ENCODE measurements at regions not wholly inside any gene's neighbourhood (a gene's known extent, or its start where the extent isn't known, plus 50 kb on each side); places are given as distances from the start of the nearest gene placed in this dataset.

DNA sequence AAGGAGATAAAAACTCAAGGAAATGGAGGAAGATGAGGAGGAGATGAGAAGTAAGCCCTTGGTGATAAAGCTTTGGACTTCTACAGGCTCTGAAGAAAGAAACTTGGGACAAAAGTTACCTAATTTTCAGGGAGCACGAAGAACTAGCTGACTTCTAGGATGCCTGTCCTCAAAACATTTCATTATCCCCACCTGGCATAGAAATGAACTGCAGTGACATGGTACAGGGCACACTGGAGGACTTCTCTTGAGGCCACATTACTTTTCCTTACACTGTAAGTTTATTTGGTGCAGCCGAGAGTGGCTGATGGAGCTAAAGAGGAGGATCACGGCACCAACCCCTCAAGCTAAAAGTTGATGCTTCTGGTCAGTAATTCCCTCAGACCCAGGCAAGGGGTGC is 269.5 kb upstream of the MSX2 start:
- CTCF ChIA-PET: no interaction called here
- H3K36me3 ChIP-seq (ENCODE audit: control insufficient read depth in 2 of 2, extremely low read depth in 1 of 2, insufficient read depth in 2 of 2, low read length in 2 of 2): no peaks in the 10 kb centered on the region
- no peak overlapping the region for H3K4me3 ChIP-seq (replicated peaks in 1 of 3; ENCODE audit: insufficient read depth in 1 of 3, low read depth in 1 of 3, low read length in 3 of 3)
- H4K20me1 ChIP-seq (replicated peaks; ENCODE audit: control insufficient read depth, extremely low read depth, insufficient read depth, low read length): no peaks in the 10 kb centered on the region
- H3K9ac ChIP-seq (replicated peaks; ENCODE audit: extremely low read depth, insufficient read depth, low read length): no peak overlapping the region
- H3K9me1 ChIP-seq (replicated peaks; ENCODE audit: control insufficient read depth, extremely low read depth, insufficient read depth, low read length): no peaks in the 10 kb centered on the region
- intact Hi-C loops (cut with micrococcal nuclease): no loop called here
- no peak overlapping the region for H3K27ac ChIP-seq (ENCODE audit: insufficient read depth, low read depth, low read length)
- POLR2A ChIA-PET: no interaction called here
- BruUV-seq (replicated peaks): no TSS peak
- H3K4me2 ChIP-seq (ENCODE audit: insufficient read depth, low read length): no peak overlapping the region
- TF ChIP-seq GATA2 (IDR thresholded peaks at IDR 0.05; ENCODE audit: insufficient read depth, insufficient read length, low read depth, low read length): no peak
- no peak for TF ChIP-seq FOS (IDR thresholded peaks at IDR 0.05; ENCODE audit: borderline replicate concordance, insufficient read depth, low read length)
- TF ChIP-seq MYC (IDR thresholded peaks at IDR 0.05; ENCODE audit: low read depth, low read length): no peak
- no peak for TF ChIP-seq EZH2 (IDR thresholded peaks at IDR 0.05; ENCODE audit: borderline replicate concordance, low read depth, low read length, severe bottlenecking)
- TF ChIP-seq, protein P1, sequence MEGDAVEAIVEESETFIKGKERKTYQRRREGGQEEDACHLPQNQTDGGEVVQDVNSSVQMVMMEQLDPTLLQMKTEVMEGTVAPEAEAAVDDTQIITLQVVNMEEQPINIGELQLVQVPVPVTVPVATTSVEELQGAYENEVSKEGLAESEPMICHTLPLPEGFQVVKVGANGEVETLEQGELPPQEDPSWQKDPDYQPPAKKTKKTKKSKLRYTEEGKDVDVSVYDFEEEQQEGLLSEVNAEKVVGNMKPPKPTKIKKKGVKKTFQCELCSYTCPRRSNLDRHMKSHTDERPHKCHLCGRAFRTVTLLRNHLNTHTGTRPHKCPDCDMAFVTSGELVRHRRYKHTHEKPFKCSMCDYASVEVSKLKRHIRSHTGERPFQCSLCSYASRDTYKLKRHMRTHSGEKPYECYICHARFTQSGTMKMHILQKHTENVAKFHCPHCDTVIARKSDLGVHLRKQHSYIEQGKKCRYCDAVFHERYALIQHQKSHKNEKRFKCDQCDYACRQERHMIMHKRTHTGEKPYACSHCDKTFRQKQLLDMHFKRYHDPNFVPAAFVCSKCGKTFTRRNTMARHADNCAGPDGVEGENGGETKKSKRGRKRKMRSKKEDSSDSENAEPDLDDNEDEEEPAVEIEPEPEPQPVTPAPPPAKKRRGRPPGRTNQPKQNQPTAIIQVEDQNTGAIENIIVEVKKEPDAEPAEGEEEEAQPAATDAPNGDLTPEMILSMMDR (IDR thresholded peaks at IDR 0.05; ENCODE audit: extremely low read depth in 1 of 2, insufficient read depth in 1 of 2, low read depth in 1 of 2, low read length in 2 of 2): no peak
- no peak overlapping the region for H2AFZ ChIP-seq (ENCODE audit: low read depth, low read length)
- no peaks in the 10 kb centered on the region for H3K27me3 ChIP-seq (ENCODE audit: control insufficient read depth in 2 of 2, insufficient read depth in 2 of 2, low read length in 2 of 2)
- dilution Hi-C loops (cut with MboI; ENCODE audit: extremely low pct_ligation_motif_present, low sequenced_read_pairs): no loop called here
- FAIRE-seq (no peak), DNase-seq (ENCODE audit: low read depth, low spot score) (no peak)
- no peaks in the 10 kb centered on the region for H3K4me1 ChIP-seq (ENCODE audit: control insufficient read depth, extremely low read depth, insufficient read depth, low read length)
- H3K79me2 ChIP-seq (ENCODE audit: control insufficient read depth, insufficient read depth, low read length): no peaks in the 10 kb centered on the region
- no peaks in the 10 kb centered on the region for H3K9me3 ChIP-seq (replicated peaks; ENCODE audit: control insufficient read depth, insufficient read depth, low read length)

DNA sequence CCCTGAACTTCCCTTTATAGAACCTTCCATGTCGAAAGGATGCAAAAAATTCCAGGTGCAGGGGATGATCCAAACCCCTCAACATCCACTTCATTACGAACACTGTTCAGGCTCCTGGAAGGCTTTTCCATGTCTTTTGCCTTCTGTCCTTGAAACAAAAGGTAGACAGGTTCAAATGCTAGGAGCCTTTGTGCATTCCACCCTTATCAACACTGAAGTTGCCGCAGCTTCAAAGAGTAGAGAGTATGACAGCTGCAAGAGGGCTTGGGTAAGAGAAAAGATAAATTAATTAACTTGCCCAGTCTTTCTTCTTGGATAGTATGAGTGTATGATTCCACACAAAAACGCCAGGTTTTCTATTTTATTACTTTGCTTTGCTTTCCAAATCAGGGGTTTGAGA is 269.1 kb upstream of the MSX2 start:
- no peaks in the 10 kb centered on the region for H3K9me3 ChIP-seq (replicated peaks; ENCODE audit: control insufficient read depth, insufficient read depth, low read length)
- H3K27me3 ChIP-seq (ENCODE audit: control insufficient read depth in 2 of 2, insufficient read depth in 2 of 2, low read length in 2 of 2): no peaks in the 10 kb centered on the region
- no peak overlapping the region for H3K4me2 ChIP-seq (ENCODE audit: insufficient read depth, low read length)
- intact Hi-C loops (cut with micrococcal nuclease) (no loop called here), dilution Hi-C loops (cut with MboI; ENCODE audit: extremely low pct_ligation_motif_present, low sequenced_read_pairs) (no loop called here)
- ChIA-PET POLR2A (no interaction called here), CTCF (no interaction called here)
- no peaks in the 10 kb centered on the region for H3K79me2 ChIP-seq (ENCODE audit: control insufficient read depth, insufficient read depth, low read length)
- FAIRE-seq (no peak), DNase-seq (ENCODE audit: low read depth, low spot score) (no peak)
- no peaks in the 10 kb centered on the region for H3K36me3 ChIP-seq (ENCODE audit: control insufficient read depth in 2 of 2, extremely low read depth in 1 of 2, insufficient read depth in 2 of 2, low read length in 2 of 2)
- H3K4me1 ChIP-seq (ENCODE audit: control insufficient read depth, extremely low read depth, insufficient read depth, low read length): no peaks in the 10 kb centered on the region
- TF ChIP-seq, protein P2, sequence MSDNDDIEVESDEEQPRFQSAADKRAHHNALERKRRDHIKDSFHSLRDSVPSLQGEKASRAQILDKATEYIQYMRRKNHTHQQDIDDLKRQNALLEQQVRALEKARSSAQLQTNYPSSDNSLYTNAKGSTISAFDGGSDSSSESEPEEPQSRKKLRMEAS (IDR thresholded peaks at IDR 0.05; ENCODE audit: insufficient read depth, insufficient read length): no peak
- no peak for TF ChIP-seq POLR2AphosphoS5 (IDR thresholded peaks at IDR 0.05; ENCODE audit: insufficient read depth, low read depth, low read length)
- no peak for TF ChIP-seq GATA2 (IDR thresholded peaks at IDR 0.05; ENCODE audit: insufficient read depth, insufficient read length, low read depth, low read length)
- TF ChIP-seq, protein P1 (IDR thresholded peaks at IDR 0.05; ENCODE audit: extremely low read depth in 1 of 2, insufficient read depth in 1 of 2, low read depth in 1 of 2, low read length in 2 of 2): no peak
- no peak for TF ChIP-seq JUN (IDR thresholded peaks at IDR 0.05; ENCODE audit: borderline replicate concordance, insufficient read depth, insufficient read length, low read depth)
- H4K20me1 ChIP-seq (replicated peaks; ENCODE audit: control insufficient read depth, extremely low read depth, insufficient read depth, low read length): no peaks in the 10 kb centered on the region
- no TSS peak for BruUV-seq (replicated peaks)
- no peak overlapping the region for H3K9ac ChIP-seq (replicated peaks; ENCODE audit: extremely low read depth, insufficient read depth, low read length)
- H3K27ac ChIP-seq (ENCODE audit: insufficient read depth, low read depth, low read length): no peak overlapping the region
- no peak overlapping the region for H3K4me3 ChIP-seq (replicated peaks in 1 of 3; ENCODE audit: insufficient read depth in 1 of 3, low read depth in 1 of 3, low read length in 3 of 3)
- H2AFZ ChIP-seq (ENCODE audit: low read depth, low read length): no peak overlapping the region
- H3K9me1 ChIP-seq (replicated peaks; ENCODE audit: control insufficient read depth, extremely low read depth, insufficient read depth, low read length): no peaks in the 10 kb centered on the region
